NCI-H510A (cell line): ENCODE measurements at regions not wholly inside any gene's neighbourhood (a gene's known extent, or its start where the extent isn't known, plus 50 kb on each side); places are given as distances from the start of the nearest gene placed in this dataset.
"Not testable (repeated sequence)": the region's sequence is repeated elsewhere in the genome, so short reads cannot be mapped to it uniquely, and the experiment has no call there.

Source experiments
- DNase-seq: peaks from one replicate; lab custom pipeline; 2025; lab: John Stamatoyannopoulos, UW

GRCh38 chr11:80782135-80782885, 1341.5 kb upstream of the TENM4 start:
- DNase-seq = no peak

- no peak for DNase-seq
These were observed 1339.2 kb upstream of the TENM4 start for GRCh38 chr11:80779905-80780605.

GRCh38 chr11:80778941-80779340, 1338.1 kb upstream of the TENM4 start:
- DNase-seq = no peak

- no peak for DNase-seq
These were observed 1337.6 kb upstream of the TENM4 start for GRCh38 chr11:80778432-80778831.

- no peak for DNase-seq
These were observed 1333.1 kb upstream of the TENM4 start for GRCh38 chr11:80773919-80774318.

GRCh38 chr11:80771017-80771416, 1330.2 kb upstream of the TENM4 start:
- DNase-seq = no peak

GRCh38 chr11:80758787-80759186, 1318.0 kb upstream of the TENM4 start:
- no peak for DNase-seq

- no peak for DNase-seq
These were observed 1307.5 kb upstream of the TENM4 start for GRCh38 chr11:80748207-80748925.

GRCh38 chr11:80746300-80746699, 1305.5 kb upstream of the TENM4 start:
- DNase-seq = no peak

- DNase-seq = no peak
These were observed 1304.6 kb upstream of the TENM4 start for GRCh38 chr11:80745416-80745815.

GRCh38 chr11:80733790-80734189, 1293.0 kb upstream of the TENM4 start:
- DNase-seq = no peak

GRCh38 chr11:80733361-80733760, 1292.5 kb upstream of the TENM4 start:
- no peak for DNase-seq

- DNase-seq = no peak
These were observed 1286.5 kb upstream of the TENM4 start for GRCh38 chr11:80727315-80727714.

- DNase-seq = no peak
These were observed 1285.4 kb upstream of the TENM4 start for GRCh38 chr11:80726236-80726635.

GRCh38 chr11:80724366-80724765, 1283.5 kb upstream of the TENM4 start:
- no peak for DNase-seq

- DNase-seq = no peak
These were observed 1281.8 kb upstream of the TENM4 start for GRCh38 chr11:80722629-80723028.

- no peak for DNase-seq
These were observed 1279.5 kb upstream of the TENM4 start for GRCh38 chr11:80720295-80720694.

- no peak for DNase-seq
These were observed 1278.4 kb upstream of the TENM4 start for GRCh38 chr11:80719292-80719646.

- no peak for DNase-seq
These were observed 1277.9 kb upstream of the TENM4 start for GRCh38 chr11:80718611-80719291.

- no peak for DNase-seq
These were observed 1261.4 kb upstream of the TENM4 start for GRCh38 chr11:80702264-80702663.

- no peak for DNase-seq
These were observed 1259.6 kb upstream of the TENM4 start for GRCh38 chr11:80700386-80700785.

GRCh38 chr11:80699406-80700177, 1258.8 kb upstream of the TENM4 start:
- not testable (repeated sequence) for DNase-seq
